A549 (cell line): ENCODE measurements at regions not wholly inside any gene's neighbourhood (a gene's known extent, or its start where the extent isn't known, plus 50 kb on each side); places are given as distances from the start of the nearest gene placed in this dataset.

Source experiments
- BHLHE40 ChIP-seq: IDR thresholded peaks from 2 replicates; pipeline ENCODE4 v1.6.1; 2012; ENCODE audit warnings: low read depth, low read length, inconsistent platforms
- CEBPB ChIP-seq, 2 experiments: fragments of >200 bp in 1 of 2; sonication (Bioruptor Twin) in 1 of 2; formaldehyde crosslinking in 1 of 2; IDR thresholded peaks; 2 replicates each; pipeline ENCODE4 v1.6.1; 2012 to 2016
- CTCF ChIP-seq: fragments of >200 bp; sonication (Bioruptor Twin); formaldehyde crosslinking; IDR thresholded peaks from 3 replicates; pipeline ENCODE4 v1.5.1; 2016
- E2F6 ChIP-seq: IDR thresholded peaks from 2 replicates; pipeline ENCODE4 v1.6.1; 2012; ENCODE audit warnings: low read depth, borderline replicate concordance
- FOSL2 ChIP-seq, 2 experiments: fragments of 450-650 bp in 1 of 2; fragments of >200 bp in 1 of 2; sonication (Bioruptor Twin) in 1 of 2; formaldehyde crosslinking; IDR thresholded peaks; 2 replicates each; pipeline versions ENCODE4 v1.5.0 to v1.6.1; 2016 to 2020; ENCODE audit warnings: mild to moderate bottlenecking in 1 of 2, moderate library complexity in 1 of 2
- KDM1A ChIP-seq: fragments of 200-600 bp; sonication (generic); IDR thresholded peaks from 2 replicates; pipeline ENCODE4 v1.6.1; 2016; ENCODE audit warnings: low read depth, mild to moderate bottlenecking
- MAX ChIP-seq: IDR thresholded peaks from 2 replicates; pipeline ENCODE4 v1.6.1; 2012
- NFE2L2 ChIP-seq: fragments of 150-350 bp; conservative IDR thresholded peaks from 2 replicates; pipeline ENCODE4 v1.6.1; 2014; ENCODE audit warnings: low read length
- PBX3 ChIP-seq: IDR thresholded peaks from 2 replicates; pipeline ENCODE4 v1.6.1; 2012
- POLR2A ChIP-seq: IDR thresholded peaks from 2 replicates; pipeline ENCODE4 v1.6.1; 2012; ENCODE audit warnings: mild to moderate bottlenecking, low read length
- RCOR1 ChIP-seq: fragments of 150-350 bp; IDR thresholded peaks from 2 replicates; pipeline ENCODE4 v1.6.1; 2014; ENCODE audit warnings: antibody characterized with exemption, low read length, low read depth
- REST ChIP-seq: fragments of 200-600 bp; sonication (generic); IDR thresholded peaks from 2 replicates; pipeline ENCODE4 v1.6.1; 2016; ENCODE audit warnings: antibody characterized with exemption, mild to moderate bottlenecking, moderate library complexity
- TFCP2L1 ChIP-seq: fragments of 250-450 bp; sonication (Bioruptor Pico); IDR thresholded peaks from 2 replicates; pipeline ENCODE4 v1.5.0; 2021; ENCODE audit warnings: mild to moderate bottlenecking

GRCh38 chr6:56399250-56399671 is 151.9 kb upstream of the COL21A1 start:
- TF ChIP-seq CTCF (no peak), PBX3 (no peak), POLR2A (no peak), MAX (no peak), BHLHE40 (no peak), NFE2L2 (no peak), KDM1A (no peak), RCOR1 (no peak), REST (no peak), FOSL2 (IDR thresholded peaks at IDR 0.05) (0 out of 2 replicates have a peak, but pooled peaks have one; percentile 14), FOSL2 (CRISPR knock-in tag; IDR thresholded peaks at IDR 0.05) (peak; percentile 61), CEBPB (IDR thresholded peaks at IDR 0.05) (no peak), E2F6 (no peak), TFCP2L1 (CRISPR knock-in tag) (no peak)
